ENCODE measurements at regions not wholly inside any gene's neighbourhood (a gene's known extent, or its start where the extent isn't known, plus 50 kb on each side); places are given as distances from the start of the nearest gene placed in this dataset.

- Mint-ChIP-seq H3K4me1 (no peaks in the 10 kb centered on the region), H3K36me3 (peaks cover 2% of the 10 kb centered on the region), H3K4me3 (no peak overlapping the region), H3K27me3 (no peaks in the 10 kb centered on the region), H3K9me3 (no peaks in the 10 kb centered on the region), H3K27ac (no peak overlapping the region)
- CTCF ChIA-PET, result no interaction called here
- no peak for DNase-seq
These were observed 75.0 kb upstream of the ANK3 start for GRCh38 chr10:60464659-60465058.

GRCh38 chr10:60463746-60464145 lies 74.1 kb upstream of the ANK3 start:
- H3K9me3 Mint-ChIP-seq, result no peaks in the 10 kb centered on the region
- H3K4me1 Mint-ChIP-seq, result no peaks in the 10 kb centered on the region
- no peaks in the 10 kb centered on the region for H3K27me3 Mint-ChIP-seq
- no peak for DNase-seq
- CTCF ChIA-PET, result no interaction called here
- H3K27ac Mint-ChIP-seq, result no peak overlapping the region
- H3K36me3 Mint-ChIP-seq, result peaks cover 2% of the 10 kb centered on the region
- no peak overlapping the region for H3K4me3 Mint-ChIP-seq

GRCh38 chr10:60461688-60462087 lies 72.0 kb upstream of the ANK3 start:
- H3K36me3 Mint-ChIP-seq, result no peaks in the 10 kb centered on the region
- no peak overlapping the region for H3K27ac Mint-ChIP-seq
- CTCF ChIA-PET, result no interaction called here
- H3K4me3 Mint-ChIP-seq, result no peak overlapping the region
- no peaks in the 10 kb centered on the region for H3K9me3 Mint-ChIP-seq
- no peak for DNase-seq
- no peaks in the 10 kb centered on the region for H3K27me3 Mint-ChIP-seq
- no peaks in the 10 kb centered on the region for H3K4me1 Mint-ChIP-seq

- H3K4me3 Mint-ChIP-seq, result no peak overlapping the region
- no peaks in the 10 kb centered on the region for H3K36me3 Mint-ChIP-seq
- H3K27ac Mint-ChIP-seq, result no peak overlapping the region
- no peaks in the 10 kb centered on the region for H3K4me1 Mint-ChIP-seq
- DNase-seq, result no peak
- H3K9me3 Mint-ChIP-seq, result no peaks in the 10 kb centered on the region
- CTCF ChIA-PET, result no interaction called here
- H3K27me3 Mint-ChIP-seq, result no peaks in the 10 kb centered on the region
These were observed 70.2 kb upstream of the ANK3 start for GRCh38 chr10:60459701-60460457.

- DNase-seq, result no peak
- Mint-ChIP-seq H3K36me3 (no peaks in the 10 kb centered on the region), H3K27me3 (no peaks in the 10 kb centered on the region), H3K27ac (no peak overlapping the region), H3K4me3 (no peak overlapping the region), H3K9me3 (no peaks in the 10 kb centered on the region), H3K4me1 (no peaks in the 10 kb centered on the region)
- CTCF ChIA-PET, result no interaction called here
These were observed 66.4 kb upstream of the ANK3 start for GRCh38 chr10:60456053-60456452.

GRCh38 chr10:60454336-60454735 lies 64.7 kb upstream of the ANK3 start:
- CTCF ChIA-PET, result no interaction called here
- no peak overlapping the region for H3K27ac Mint-ChIP-seq

GRCh38 chr10:60453036-60453435 lies 63.4 kb upstream of the ANK3 start:
- H3K27me3 Mint-ChIP-seq, result no peaks in the 10 kb centered on the region
- no peaks in the 10 kb centered on the region for H3K36me3 Mint-ChIP-seq
- H3K4me3 Mint-ChIP-seq, result no peak overlapping the region
- DNase-seq, result no peak
- H3K27ac Mint-ChIP-seq, result no peak overlapping the region
- CTCF ChIA-PET, result interaction anchor here (0.9 kb wide), 1 partner anchor 10 kb away, joined by 3 read pairs; no protein-coding TSS in a partner anchor
- H3K9me3 Mint-ChIP-seq, result no peaks in the 10 kb centered on the region
- no peaks in the 10 kb centered on the region for H3K4me1 Mint-ChIP-seq

More at GRCh38 chr10:60454336-60454735, 64.7 kb upstream of the ANK3 start:
- Mint-ChIP-seq H3K27me3 (no peaks in the 10 kb centered on the region), H3K36me3 (no peaks in the 10 kb centered on the region), H3K4me1 (no peaks in the 10 kb centered on the region), H3K4me3 (no peak overlapping the region), H3K9me3 (no peaks in the 10 kb centered on the region)
- DNase-seq, result no peak

- Mint-ChIP-seq H3K27ac (no peak overlapping the region), H3K9me3 (no peaks in the 10 kb centered on the region), H3K4me3 (no peak overlapping the region), H3K4me1 (peaks cover 12% of the 10 kb centered on the region), H3K27me3 (no peaks in the 10 kb centered on the region), H3K36me3 (peaks cover 2% of the 10 kb centered on the region)
- DNase-seq, result no peak
- CTCF ChIA-PET, result no interaction called here
These were observed 60.6 kb upstream of the ANK3 start for GRCh38 chr10:60450291-60450690.

GRCh38 chr10:60448246-60448645 lies 58.6 kb upstream of the ANK3 start:
- CTCF ChIA-PET, result no interaction called here
- no peaks in the 10 kb centered on the region for H3K27me3 Mint-ChIP-seq
- no peak overlapping the region for H3K27ac Mint-ChIP-seq
- peaks cover 2% of the 10 kb centered on the region for H3K36me3 Mint-ChIP-seq
- H3K4me3 Mint-ChIP-seq, result no peak overlapping the region
- H3K9me3 Mint-ChIP-seq, result no peaks in the 10 kb centered on the region
- peaks cover 12% of the 10 kb centered on the region for H3K4me1 Mint-ChIP-seq
- no peak for DNase-seq

- CTCF ChIA-PET, result interaction anchor here (1.0 to 4.6 kb wide), 4 partner anchors 199 to 582 kb away, joined by 3 to 30 read pairs (median 14); no protein-coding TSS in a partner anchor
- Mint-ChIP-seq H3K4me1 (peaks cover 12% of the 10 kb centered on the region), H3K27ac (no peak overlapping the region), H3K27me3 (no peaks in the 10 kb centered on the region), H3K9me3 (no peaks in the 10 kb centered on the region), H3K36me3 (peaks cover 2% of the 10 kb centered on the region), H3K4me3 (no peak overlapping the region)
- no peak for DNase-seq
These were observed 57.2 kb upstream of the ANK3 start for GRCh38 chr10:60446851-60447250.

GRCh38 chr10:60446070-60446833 lies 56.6 kb upstream of the ANK3 start:
- Mint-ChIP-seq H3K27ac (no peak overlapping the region), H3K4me1 (peaks cover 12% of the 10 kb centered on the region), H3K9me3 (no peaks in the 10 kb centered on the region), H3K27me3 (no peaks in the 10 kb centered on the region), H3K36me3 (peaks cover 2% of the 10 kb centered on the region), H3K4me3 (no peak overlapping the region)
- CTCF ChIA-PET, result interaction anchor here (1.0 to 4.6 kb wide), 4 partner anchors 200 to 581 kb away, joined by 3 to 30 read pairs (median 14); no protein-coding TSS in a partner anchor
- no peak for DNase-seq

- DNase-seq, result no peak
- H3K27me3 Mint-ChIP-seq, result no peaks in the 10 kb centered on the region
- CTCF ChIA-PET, result interaction anchor here (0.8 to 4.6 kb wide), 4 partner anchors 74 to 324 kb away, joined by 3 to 30 read pairs (median 14); no protein-coding TSS in a partner anchor
- peaks cover 12% of the 10 kb centered on the region for H3K4me1 Mint-ChIP-seq
- no peaks in the 10 kb centered on the region for H3K9me3 Mint-ChIP-seq
- no peak overlapping the region for H3K4me3 Mint-ChIP-seq
- peaks cover 2% of the 10 kb centered on the region for H3K36me3 Mint-ChIP-seq
- H3K27ac Mint-ChIP-seq, result no peak overlapping the region
These were observed 54.9 kb upstream of the ANK3 start for GRCh38 chr10:60444494-60445064.

GRCh38 chr10:60443346-60443745 lies 53.7 kb upstream of the ANK3 start:
- Mint-ChIP-seq H3K27me3 (no peaks in the 10 kb centered on the region), H3K27ac (no peak overlapping the region), H3K4me1 (peaks cover 12% of the 10 kb centered on the region), H3K36me3 (peaks cover 2% of the 10 kb centered on the region), H3K4me3 (no peak overlapping the region), H3K9me3 (no peaks in the 10 kb centered on the region)
- CTCF ChIA-PET, result interaction anchor here (0.6 to 4.6 kb wide), 5 partner anchors 203 to 518 kb away, joined by 3 to 30 read pairs (median 6); no protein-coding TSS in a partner anchor
- no peak for DNase-seq

GRCh38 chr10:60441515-60441914 lies 51.8 kb upstream of the ANK3 start:
- no peak for DNase-seq
- Mint-ChIP-seq H3K27me3 (no peaks in the 10 kb centered on the region), H3K36me3 (no peaks in the 10 kb centered on the region), H3K9me3 (no peaks in the 10 kb centered on the region), H3K4me3 (no peak overlapping the region), H3K4me1 (peaks cover 2% of the 10 kb centered on the region), H3K27ac (no peak overlapping the region)
- CTCF ChIA-PET, result interaction anchor here (0.7 to 1.8 kb wide), 3 partner anchors 327 to 342 kb away, joined by 3 to 7 read pairs (median 4); no protein-coding TSS in a partner anchor

Measured in activated naive CD4-positive, alpha-beta T cell treated with anti-CD3 and anti-CD28 coated beads, Interleukin-2, amount 10 ng/mL, durations not matched to agents 7 days and 5 days (primary cell).